GM21825 (cell line): ENCODE measurements at regions not wholly inside any gene's neighbourhood (a gene's known extent, or its start where the extent isn't known, plus 50 kb on each side); places are given as distances from the start of the nearest gene placed in this dataset.

Experiments used
- ATAC-seq: cut with Tn5 transposase; IDR thresholded peaks from one replicate; pipeline ENCODE4 v1.9.1; 2021; ENCODE audit warnings: mild to moderate bottlenecking, moderate library complexity; ENCODE audit not compliant: unreplicated experiment

DNA sequence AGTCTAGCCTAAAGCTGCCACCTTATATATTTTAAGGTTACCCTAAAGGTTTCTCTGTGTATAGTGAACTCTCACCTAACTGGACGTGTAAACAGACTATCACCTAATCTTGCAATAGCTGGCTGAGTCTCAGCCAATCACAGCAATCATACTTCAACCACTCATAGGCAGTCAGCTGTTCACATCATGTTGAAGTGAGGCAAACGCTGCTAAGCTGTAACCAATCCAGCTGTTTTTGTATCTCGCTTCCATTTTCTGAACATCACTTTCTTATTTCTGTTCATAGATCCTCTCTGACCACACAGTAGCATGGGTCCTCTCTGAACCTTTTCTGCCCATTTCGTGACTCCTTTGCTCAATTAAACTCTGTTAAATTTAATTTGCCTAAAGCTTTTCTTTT, 468.2 kb upstream of the POU3F3 start:
- ATAC-seq = no peak

DNA sequence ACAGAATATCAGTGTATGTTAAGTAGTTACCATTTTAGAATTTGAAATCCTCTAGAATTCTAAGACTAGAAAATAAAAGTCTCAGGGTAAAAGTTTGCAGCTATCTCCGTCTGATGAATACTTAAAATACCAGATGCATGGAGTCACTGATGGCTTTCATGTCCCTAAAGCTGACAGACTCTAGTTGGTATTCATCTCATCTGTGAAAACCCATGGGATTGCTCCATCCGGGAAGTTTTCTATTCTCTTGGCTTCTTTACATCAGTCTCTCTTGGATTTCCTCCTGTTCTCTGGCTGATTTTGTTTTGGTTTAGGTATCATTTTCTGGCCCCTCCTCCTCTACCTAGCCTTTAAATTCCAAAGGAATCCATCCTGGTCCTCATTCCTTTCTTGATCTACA, 465.6 kb upstream of the POU3F3 start:
- no peak for ATAC-seq

DNA sequence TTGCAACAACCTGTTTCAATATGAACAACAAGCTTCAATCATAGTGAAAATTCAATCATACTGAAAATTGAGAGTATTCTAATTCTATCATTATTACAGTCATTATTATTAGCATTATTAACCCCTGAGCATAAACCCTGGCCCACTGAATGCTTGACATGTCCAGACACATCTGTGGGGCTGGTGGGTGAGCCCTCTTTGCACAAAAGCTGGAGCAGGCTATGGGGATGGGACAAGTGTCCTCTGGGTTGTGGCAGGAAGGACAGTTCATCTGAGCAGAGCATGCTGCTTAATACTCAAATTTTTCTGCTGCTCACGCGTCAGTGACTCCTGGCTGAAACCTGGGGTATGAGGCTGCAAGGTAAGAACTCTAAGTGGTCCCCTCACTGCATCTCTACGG, 451.1 kb upstream of the POU3F3 start:
- ATAC-seq = no peak

DNA sequence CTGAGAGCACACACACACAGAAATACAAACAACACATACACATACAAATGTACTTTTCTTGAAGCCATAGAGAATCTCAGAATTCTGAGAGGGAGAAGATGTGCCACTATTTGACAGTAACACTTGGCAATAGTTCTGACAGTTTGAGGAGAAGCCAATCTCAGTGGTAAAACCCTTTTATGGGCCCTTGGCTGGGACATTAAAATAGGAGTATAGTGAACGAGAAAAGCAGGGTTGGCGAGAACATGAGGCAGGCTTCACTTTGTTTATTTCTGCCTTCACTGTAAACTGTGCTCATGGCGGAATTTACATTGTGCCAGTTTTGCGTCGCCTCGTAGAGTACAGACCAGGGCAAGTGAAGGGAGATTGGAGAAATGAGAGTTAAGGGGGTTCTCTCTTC, 449.4 kb upstream of the POU3F3 start:
- ATAC-seq = no peak

GRCh38 chr2:104405623-104406022, 448.3 kb upstream of the POU3F3 start:
- no peak for ATAC-seq

- ATAC-seq = no peak
Observed at GRCh38 chr2:104406261-104406726, 447.6 kb upstream of the POU3F3 start.

DNA sequence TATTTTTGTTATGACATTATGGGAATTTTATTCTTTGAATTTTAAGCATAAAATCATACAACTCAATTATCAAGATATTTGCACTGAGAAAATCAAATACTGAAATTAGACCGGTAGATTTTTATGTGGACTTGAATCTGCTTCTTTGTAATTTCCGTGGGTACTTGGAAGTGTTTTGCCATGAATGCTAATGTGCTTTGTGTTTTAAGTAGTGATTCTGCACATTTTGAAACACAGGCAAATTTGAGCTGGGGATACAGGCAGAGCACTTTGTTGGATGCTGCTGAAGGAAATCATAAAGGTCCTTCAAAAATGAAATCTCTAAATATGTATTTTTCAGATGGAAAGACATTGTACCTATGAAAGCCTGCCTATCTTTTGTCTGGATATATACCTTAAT, 446.3 kb upstream of the POU3F3 start:
- ATAC-seq = no peak

DNA sequence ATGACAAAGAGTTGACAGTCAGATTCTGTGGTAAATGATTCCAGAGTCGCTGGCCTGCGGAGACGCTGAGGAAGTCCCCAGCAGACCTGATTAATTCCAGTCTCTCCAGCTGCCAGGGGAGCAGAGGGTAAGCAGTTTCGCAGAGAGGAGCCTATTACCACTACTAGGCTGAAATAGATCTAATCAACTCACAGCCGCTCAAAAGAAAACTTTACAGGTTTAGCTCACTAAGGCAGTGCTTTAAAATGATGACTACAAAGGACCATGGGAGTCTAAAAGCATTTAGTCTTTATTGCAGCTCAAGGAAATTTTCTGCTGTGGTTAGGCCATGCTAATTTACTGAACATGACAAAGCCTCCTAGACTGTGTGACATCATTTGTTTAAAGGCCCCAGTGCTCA, 445.6 kb upstream of the POU3F3 start:
- no peak for ATAC-seq

DNA sequence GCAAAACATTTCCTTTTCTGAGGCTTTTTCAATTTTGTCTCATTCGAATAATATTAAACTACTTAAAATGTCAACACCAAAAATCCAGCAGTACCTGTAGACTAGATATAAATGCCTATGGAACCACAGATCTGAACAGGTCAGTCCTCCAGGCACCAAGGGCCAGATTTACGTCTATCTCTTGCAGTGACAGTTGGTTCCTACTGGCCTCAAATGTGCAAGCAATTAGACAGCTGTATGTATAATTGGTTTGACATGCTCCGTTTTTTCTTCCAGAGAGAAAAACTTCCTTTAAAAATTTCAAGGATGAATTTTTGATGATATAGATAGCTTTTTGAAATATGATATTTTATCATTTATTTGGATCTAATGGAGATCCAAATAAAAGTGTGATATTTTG, 443.8 kb upstream of the POU3F3 start:
- ATAC-seq = no peak

GRCh38 chr2:104412384-104412783, 441.5 kb upstream of the POU3F3 start:
- ATAC-seq = no peak

- no peak for ATAC-seq
Observed at GRCh38 chr2:104413890-104414289, 440.0 kb upstream of the POU3F3 start.

- no peak for ATAC-seq
Observed at GRCh38 chr2:104415284-104415683, 438.6 kb upstream of the POU3F3 start.

- ATAC-seq = no peak
Observed at GRCh38 chr2:104416339-104417000, 437.4 kb upstream of the POU3F3 start.

- ATAC-seq = no peak
Observed at GRCh38 chr2:104420420-104420819, 433.5 kb upstream of the POU3F3 start.

DNA sequence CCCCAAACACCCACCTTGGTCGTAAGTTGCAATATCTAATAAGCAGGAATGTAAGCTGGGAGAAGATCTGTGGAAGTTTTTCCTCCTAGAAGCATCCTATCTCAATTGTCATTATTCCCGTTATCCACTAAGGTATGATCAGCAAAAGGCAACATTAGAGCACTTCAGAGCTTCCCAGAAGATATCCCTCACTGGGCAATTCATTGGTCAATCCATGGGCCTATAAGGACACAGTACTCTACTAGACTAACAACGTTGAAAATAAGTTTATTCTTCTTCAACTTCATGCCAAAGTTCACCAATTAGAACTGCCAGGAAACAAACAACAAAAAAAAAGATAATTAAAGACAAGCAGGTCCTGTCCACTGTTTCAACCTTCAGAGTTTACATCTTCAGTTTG, 433.0 kb upstream of the POU3F3 start:
- ATAC-seq = no peak

DNA sequence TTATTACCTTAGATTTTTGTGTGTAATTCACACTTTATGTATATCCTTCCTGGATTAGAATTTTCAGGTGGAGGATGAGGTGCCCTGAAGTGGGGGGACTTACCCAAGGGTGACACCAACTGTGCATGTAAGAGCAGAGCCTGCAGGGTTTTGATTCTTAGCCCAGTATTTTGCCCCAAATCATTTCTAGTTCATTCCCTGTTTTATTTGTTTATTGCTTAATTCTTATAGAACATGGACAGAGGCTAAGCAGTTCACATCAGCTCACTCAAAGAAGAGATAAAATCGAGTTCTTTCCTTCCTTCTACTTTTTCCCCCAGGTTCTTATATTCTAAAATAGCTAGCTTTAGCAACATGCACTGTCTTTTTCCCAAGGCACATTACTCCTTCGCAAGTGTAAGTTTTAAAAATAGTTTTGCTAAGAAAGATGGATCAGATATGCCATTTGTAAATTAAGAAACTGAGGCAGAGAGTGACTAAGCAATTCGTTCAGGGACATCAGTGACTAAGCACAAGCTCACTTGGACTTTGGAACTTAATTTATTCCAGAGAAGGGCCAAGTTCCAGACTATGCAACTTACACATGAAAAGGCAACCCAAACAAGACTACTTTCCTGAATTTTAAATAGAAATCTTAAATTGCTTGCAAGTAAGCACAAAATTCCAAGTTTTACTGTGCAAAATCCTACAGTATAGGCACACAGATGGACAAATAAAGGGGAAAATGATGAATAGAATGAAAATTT, 427.9 kb upstream of the POU3F3 start:
- ATAC-seq = no peak

DNA sequence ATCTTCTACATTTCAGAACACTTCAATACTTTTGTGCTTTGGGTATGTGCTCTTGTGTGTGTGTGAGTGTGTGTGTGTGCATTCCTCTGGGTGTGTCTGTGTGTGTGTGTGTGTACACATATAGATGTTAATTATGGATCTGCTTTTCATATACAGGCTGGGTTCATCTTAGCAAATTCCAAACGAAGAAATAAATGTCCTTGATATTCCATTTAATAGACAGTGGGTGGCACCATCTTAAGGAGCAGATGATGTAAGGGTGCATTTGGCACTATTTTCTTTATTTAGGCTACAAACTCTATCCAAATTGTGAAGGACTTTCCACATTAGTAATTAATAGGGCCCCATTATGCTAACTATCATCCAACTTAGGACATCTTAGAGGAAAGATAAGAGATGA, 425.8 kb upstream of the POU3F3 start:
- ATAC-seq = no peak

- no peak for ATAC-seq
Observed at GRCh38 chr2:104429639-104430358, 424.1 kb upstream of the POU3F3 start.

DNA sequence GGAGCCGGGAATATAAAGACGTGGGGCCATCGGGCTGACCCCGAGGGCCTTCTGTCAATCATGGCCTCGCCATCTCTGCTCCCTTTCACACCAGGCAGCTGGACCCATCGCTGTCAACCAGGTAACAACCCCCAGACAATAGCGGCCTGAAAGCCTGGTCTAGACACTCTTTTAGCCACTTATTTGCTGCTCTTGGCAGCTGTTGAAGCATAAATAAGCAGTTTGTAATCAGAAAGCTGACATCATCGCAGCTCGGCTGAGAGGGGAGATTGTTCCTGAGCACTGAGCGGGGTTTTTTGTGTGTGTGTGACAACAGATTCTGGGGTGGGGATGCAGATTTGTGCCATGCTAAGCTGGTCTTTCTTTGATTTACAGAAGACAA, 423.6 kb upstream of the POU3F3 start:
- ATAC-seq = no peak

DNA sequence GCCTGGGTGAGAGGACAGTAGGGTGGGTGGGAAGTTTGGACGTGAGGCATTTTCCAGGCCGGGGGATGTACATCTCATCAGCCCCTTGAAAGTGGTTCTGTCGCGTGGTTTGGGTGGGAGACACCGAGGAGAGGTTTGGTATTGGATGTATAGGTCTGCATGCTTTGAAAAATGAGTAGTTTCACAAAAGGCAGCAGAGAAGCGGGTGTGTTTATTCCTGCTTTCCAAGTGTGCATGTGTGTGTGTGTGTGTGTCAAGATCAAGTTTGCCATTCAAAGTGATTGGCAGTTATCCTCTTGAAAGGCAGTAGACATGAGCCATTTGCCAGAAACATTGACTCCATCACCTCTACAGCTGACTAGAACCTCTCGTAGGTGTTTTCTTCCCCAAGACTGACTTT, 423.1 kb upstream of the POU3F3 start:
- no peak for ATAC-seq

DNA sequence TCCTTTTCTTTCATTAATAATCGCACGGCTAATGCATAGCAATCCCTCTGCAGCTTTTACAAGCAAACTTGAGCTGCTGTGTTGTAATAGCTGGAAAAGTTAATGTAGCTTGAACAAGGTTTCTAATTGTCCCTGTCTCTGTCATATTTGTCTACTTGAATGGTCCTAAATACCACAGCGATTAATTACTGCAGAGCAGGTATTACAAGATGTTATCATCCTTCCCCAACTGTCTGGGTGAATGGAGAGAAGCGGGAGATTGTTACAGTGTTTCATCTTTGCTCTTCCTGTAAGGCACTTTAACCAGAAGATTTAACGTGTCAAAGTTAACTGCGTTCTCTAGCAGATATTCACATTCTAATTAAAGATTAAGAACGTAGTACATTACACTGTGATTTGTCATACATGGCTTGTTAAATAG, 422.2 kb upstream of the POU3F3 start:
- ATAC-seq = no peak

DNA sequence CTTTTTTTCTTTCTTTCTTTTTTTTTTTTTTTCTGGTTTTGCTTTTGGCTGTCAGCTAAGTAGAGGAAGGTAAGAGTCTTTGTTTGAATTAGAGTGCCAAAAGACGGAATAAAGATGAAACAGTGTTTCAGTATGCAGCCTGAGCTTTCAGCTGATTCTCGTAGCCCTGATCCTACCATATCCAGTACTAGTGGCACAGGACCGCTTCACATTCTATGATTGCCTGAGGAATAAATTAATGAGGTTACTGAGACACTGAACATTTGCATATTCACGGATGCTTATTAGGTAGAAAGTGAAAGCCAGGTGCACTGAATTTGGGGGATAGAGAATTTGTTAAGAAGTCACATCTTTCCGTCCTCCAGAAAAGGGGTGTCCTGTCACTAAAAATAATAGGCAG, 421.5 kb upstream of the POU3F3 start:
- no peak for ATAC-seq
